Esophagus muscularis mucosa (tissue), 4 donors: ENCODE measurements at regions not wholly inside any gene's neighbourhood (a gene's known extent, or its start where the extent isn't known, plus 50 kb on each side); places are given as distances from the start of the nearest gene placed in this dataset.

Source experiments
- DNase-seq: peaks from one replicate; pipeline ENCODE4 v3.0.0-alpha.2; 2017; ENCODE audit errors: extremely low spot score
- H3K27ac ChIP-seq, 4 donors: fragments of 200-600 bp; sonication (generic); replicated peaks in 1 of 4; 1 replicate in 3 of 4; 2 replicates in 1 of 4; pipeline ENCODE4 v1.5.1; 2016 to 2019; ENCODE audit warnings: mild to moderate bottlenecking in 1 of 4
- H3K27me3 ChIP-seq, 4 donors: fragments of 200-600 bp; sonication (generic); one replicate each; pipeline versions ENCODE4 v1.5.1 to v1.6.0; 2016 to 2019
- H3K36me3 ChIP-seq, 4 donors: fragments of 200-600 bp; sonication (generic); one replicate each; pipeline ENCODE4 v1.5.1; 2016 to 2019
- H3K4me1 ChIP-seq, 4 donors: fragments of 200-600 bp; sonication (generic); one replicate each; pipeline ENCODE4 v1.5.1; 2016 to 2019
- H3K4me3 ChIP-seq, 4 donors: fragments of 200-600 bp; sonication (generic); 1 replicate in 2 of 4; 2 replicates in 2 of 4; pipeline ENCODE4 v1.5.1; 2016 to 2019; ENCODE audit warnings: mild to moderate bottlenecking in 4 of 4, moderate library complexity in 1 of 4
- H3K9me3 ChIP-seq, 4 donors: fragments of 200-600 bp; sonication (generic); 1 replicate in 3 of 4; 2 replicates in 1 of 4; pipeline ENCODE4 v1.5.1; 2016 to 2019
- EP300 ChIP-seq: sonication (generic); formaldehyde crosslinking; IDR thresholded peaks from one replicate; pipeline ENCODE4 v1.6.1; 2017; ENCODE audit warnings: antibody characterized with exemption
- POLR2A ChIP-seq: fragments of 450-650 bp; IDR thresholded peaks from one replicate; pipeline ENCODE4 v1.6.1; 2017; ENCODE audit warnings: antibody characterized with exemption, moderate library complexity, mild to moderate bottlenecking, low read depth
- POLR2AphosphoS5 ChIP-seq, 2 donors: sonication (generic); formaldehyde crosslinking; IDR thresholded peaks; one replicate each; pipeline ENCODE4 v1.6.1; 2017; ENCODE audit warnings: antibody characterized with exemption in 2 of 2
- WGBS: methylation state at CpG from one replicate; pipeline ENCODE4 v1.1.5; 2018; 5-methylcytosine and 5-hydroxymethylcytosine counted together
- intact Hi-C: fragments of 100-400 bp; cut with DNase I; formaldehyde crosslinking; loops from one replicate; pipeline ENCODE4 v1.15.1; 2023
- TF ChIP-seq, protein P1 (sequence below), 3 experiments: fragments of 200-600 bp in 2 of 3; fragments of 450-650 bp in 1 of 3; sonication (generic) in 2 of 3; IDR thresholded peaks; one replicate each; pipeline ENCODE4 v1.5.1; 2017 to 2019; ENCODE audit warnings: antibody characterized with exemption in 3 of 3, mild to moderate bottlenecking in 2 of 3, moderate library complexity in 1 of 3

DNA sequence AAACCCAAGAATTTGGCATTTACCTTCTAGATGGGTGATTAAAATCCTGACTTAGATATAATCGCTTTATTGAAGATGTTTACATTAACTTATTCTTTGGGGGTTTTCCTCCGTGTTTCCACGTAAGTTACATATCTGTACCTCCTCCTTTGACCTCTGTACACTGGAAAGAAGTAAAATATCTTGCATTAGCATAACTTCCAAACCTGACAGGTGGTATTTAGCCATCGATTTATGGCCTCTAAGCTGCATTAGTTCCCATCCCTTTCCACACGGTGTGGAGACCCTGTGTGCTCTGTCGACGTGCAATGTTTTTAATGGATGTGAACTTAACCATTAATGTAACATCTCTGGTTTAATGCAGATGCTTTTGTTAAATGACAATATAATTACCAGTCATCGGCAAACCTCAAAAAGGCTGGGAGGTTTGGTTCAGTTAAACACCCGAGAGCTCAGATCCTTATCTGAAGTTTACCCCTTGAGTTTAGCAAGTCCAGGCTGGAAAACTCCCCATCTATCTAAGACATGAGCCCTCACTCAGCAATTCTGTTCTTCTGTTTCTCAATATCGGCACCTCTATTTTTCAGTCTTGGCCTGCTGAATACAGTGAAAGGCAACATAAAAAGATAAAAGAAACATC is 295.2 kb downstream of the GATA3 start:
- Histone ChIP-seq H3K36me3 (no peaks in the 10 kb centered on the region), H3K27ac (no peak overlapping the region), H3K4me1 (no peaks in the 10 kb centered on the region), H3K4me3 (no peak overlapping the region), H3K9me3 (no peaks in the 10 kb centered on the region), H3K27me3 (peaks cover 0 to 32% (median 0%) of the 10 kb centered on the region in 4 donors)
- intact Hi-C loops, result no loop called here
- 45% methylated on average over 10 of the region's 10 CpGs for WGBS
- no peak for DNase-seq
- TF ChIP-seq, protein P1, sequence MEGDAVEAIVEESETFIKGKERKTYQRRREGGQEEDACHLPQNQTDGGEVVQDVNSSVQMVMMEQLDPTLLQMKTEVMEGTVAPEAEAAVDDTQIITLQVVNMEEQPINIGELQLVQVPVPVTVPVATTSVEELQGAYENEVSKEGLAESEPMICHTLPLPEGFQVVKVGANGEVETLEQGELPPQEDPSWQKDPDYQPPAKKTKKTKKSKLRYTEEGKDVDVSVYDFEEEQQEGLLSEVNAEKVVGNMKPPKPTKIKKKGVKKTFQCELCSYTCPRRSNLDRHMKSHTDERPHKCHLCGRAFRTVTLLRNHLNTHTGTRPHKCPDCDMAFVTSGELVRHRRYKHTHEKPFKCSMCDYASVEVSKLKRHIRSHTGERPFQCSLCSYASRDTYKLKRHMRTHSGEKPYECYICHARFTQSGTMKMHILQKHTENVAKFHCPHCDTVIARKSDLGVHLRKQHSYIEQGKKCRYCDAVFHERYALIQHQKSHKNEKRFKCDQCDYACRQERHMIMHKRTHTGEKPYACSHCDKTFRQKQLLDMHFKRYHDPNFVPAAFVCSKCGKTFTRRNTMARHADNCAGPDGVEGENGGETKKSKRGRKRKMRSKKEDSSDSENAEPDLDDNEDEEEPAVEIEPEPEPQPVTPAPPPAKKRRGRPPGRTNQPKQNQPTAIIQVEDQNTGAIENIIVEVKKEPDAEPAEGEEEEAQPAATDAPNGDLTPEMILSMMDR (IDR thresholded peaks at IDR 0.05), result no peak
- TF ChIP-seq POLR2AphosphoS5 (IDR thresholded peaks at IDR 0.05), result no peak
- TF ChIP-seq POLR2A, result no peak
- TF ChIP-seq EP300, result no peak

DNA sequence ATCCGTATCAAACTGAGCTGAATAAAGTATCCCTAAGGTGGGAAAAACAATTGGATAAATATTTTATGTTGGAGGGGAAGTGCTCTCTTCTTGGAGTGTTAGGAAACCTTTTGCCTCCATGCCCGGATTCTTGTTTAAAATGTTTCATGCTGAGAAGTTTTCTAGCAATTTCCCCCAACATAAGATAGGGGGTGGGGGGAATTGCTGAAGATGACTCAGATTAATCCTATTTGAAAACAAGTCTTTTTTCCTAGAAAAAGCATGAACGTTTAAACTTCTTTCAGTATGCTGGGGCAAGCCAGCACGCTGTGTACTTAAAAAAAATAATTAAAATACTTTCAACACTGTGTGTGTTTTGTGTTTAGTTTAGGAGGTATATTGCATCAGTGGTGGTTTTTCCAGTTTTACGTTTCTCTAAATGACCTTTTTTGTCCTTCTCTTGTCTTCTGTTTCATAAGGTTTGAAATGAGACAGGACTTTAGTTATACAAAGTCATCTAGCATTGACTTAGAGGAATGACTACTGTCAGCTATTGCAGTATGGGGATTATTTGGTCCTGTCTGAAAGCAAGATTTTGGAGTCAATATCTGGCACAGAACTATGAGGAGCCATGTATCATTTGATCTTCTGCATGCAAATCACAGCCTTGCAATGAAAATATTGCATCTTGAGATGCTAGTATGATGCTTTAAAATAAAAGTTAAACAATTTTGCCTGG is 295.9 kb downstream of the GATA3 start:
- Histone ChIP-seq H3K4me1 (no peaks in the 10 kb centered on the region), H3K27me3 (peaks cover 0 to 32% (median 0%) of the 10 kb centered on the region in 4 donors), H3K36me3 (no peaks in the 10 kb centered on the region), H3K9me3 (no peaks in the 10 kb centered on the region), H3K4me3 (no peak overlapping the region), H3K27ac (no peak overlapping the region)
- intact Hi-C loops, result no loop called here
- TF ChIP-seq, protein P1 (IDR thresholded peaks at IDR 0.05), result no peak
- no peak for TF ChIP-seq POLR2AphosphoS5 (IDR thresholded peaks at IDR 0.05)
- no peak for TF ChIP-seq EP300
- TF ChIP-seq POLR2A, result no peak
- no peak for DNase-seq
- 52% methylated on average over 5 of the region's 5 CpGs for WGBS

DNA sequence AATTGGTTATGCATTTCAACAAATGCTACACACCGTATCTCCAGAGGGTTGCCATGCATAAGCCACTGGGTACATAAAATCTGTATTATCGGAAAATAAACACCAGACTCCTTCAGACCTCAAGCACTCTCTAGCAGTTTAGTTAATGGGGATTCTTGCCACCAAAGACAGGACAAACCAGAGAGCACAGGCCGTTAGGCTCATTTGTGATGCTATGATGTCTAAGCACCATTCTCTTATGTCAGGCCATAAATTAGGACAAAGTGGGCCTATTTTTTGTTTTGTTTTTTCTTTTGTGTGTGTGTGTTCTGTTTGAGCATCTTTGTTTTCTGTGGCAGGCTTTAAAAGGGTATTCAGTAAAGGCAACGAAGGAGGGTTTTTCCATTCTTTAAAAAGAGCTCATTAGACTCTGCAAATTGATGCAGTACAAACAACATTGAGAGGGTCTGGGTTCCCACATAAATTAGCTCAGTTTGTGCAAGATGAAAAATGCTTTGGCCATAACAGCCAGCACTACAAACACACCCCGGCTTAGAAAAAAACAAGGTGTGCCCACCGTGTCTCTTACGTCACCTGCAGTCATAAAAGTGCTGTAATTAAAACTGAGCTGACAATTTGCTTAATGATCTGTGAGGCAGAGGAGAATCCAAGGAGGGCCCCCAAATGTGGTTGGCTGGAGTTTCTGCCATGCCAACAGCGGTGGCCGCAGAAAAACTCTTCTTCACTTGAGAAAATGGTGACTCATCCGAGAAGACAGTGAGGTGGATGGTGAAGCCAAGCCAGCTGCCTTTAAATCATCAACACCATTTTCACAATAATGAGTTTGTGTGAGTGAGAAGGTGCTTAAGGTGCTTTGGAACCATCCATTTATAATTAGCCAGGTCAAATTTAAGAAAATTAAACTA is 297.9 kb downstream of the GATA3 start:
- intact Hi-C loops, result no loop called here
- 90% methylated on average over 8 of the region's 10 CpGs for WGBS
- peaks cover 0 to 39% (median 0%) of the 10 kb centered on the region in 4 donors for H3K27me3 ChIP-seq
- no peak overlapping the region for H3K4me3 ChIP-seq
- no peaks in the 10 kb centered on the region for H3K4me1 ChIP-seq
- H3K27ac ChIP-seq, result no peak overlapping the region
- TF ChIP-seq EP300, result no peak
- TF ChIP-seq POLR2A, result no peak
- TF ChIP-seq POLR2AphosphoS5 (IDR thresholded peaks at IDR 0.05), result no peak
- TF ChIP-seq, protein P1 (IDR thresholded peaks at IDR 0.05), result no peak
- DNase-seq, result no peak
- H3K9me3 ChIP-seq, result no peaks in the 10 kb centered on the region
- H3K36me3 ChIP-seq, result no peaks in the 10 kb centered on the region

DNA sequence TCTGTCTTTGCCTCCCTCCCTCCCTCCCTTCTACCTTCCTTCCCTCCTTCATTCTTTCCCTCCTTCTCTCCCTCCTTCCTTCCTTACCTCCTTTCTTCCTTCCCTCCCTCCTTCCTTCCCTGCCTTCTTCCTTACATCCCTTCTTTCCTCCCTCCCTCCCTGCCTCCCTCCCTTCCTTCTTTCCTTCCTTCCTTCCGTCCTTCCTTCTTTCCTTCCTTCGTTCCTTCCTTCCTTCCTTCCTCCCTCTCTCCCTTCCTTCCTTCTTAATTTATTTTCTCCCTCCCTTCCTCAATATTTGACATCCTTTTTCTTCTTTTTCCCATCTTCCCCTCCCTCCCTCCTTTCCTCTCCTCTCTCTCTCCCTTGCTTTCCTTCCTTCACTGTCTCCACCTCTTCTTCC is 301.8 kb downstream of the GATA3 start:
- TF ChIP-seq POLR2A, result no peak
- TF ChIP-seq, protein P1 (IDR thresholded peaks at IDR 0.05), result no peak
- no peak for TF ChIP-seq EP300
- no peak for TF ChIP-seq POLR2AphosphoS5 (IDR thresholded peaks at IDR 0.05)
- Histone ChIP-seq H3K9me3 (no peaks in the 10 kb centered on the region), H3K36me3 (no peaks in the 10 kb centered on the region), H3K27ac (no peak overlapping the region), H3K27me3 (peaks cover 0 to 10% (median 0%) of the 10 kb centered on the region in 4 donors), H3K4me1 (no peaks in the 10 kb centered on the region), H3K4me3 (no peak overlapping the region)
- intact Hi-C loops, result no loop called here
- 85% methylated on average over 2 of the region's 2 CpGs for WGBS
- no peak for DNase-seq
